Naive thymus-derived CD4-positive, alpha-beta T cell (primary cell): ENCODE measurements at regions not wholly inside any gene's neighbourhood (a gene's known extent, or its start where the extent isn't known, plus 50 kb on each side); places are given as distances from the start of the nearest gene placed in this dataset.

Experiments used
- ATAC-seq: fragments of 150-1000 bp; cut with Tn5 transposase; 2 replicates; pipeline ENCODE4 v1.10.0; 2021; ENCODE audit warnings: mild to moderate bottlenecking, moderate library complexity
- CTCF ChIA-PET: fragments of 350-600 bp; sonication (Branson Sonifier 250); formaldehyde crosslinking; loops from one replicate; lab custom pipeline; 2021; ENCODE audit warnings: antibody characterized with exemption; lab: Charles Lee
- POLR2A ChIA-PET: fragments of 350-600 bp; sonication (Branson Sonifier 250); formaldehyde crosslinking; loops from one replicate; lab custom pipeline; 2021; ENCODE audit warnings: antibody characterized with exemption, inconsistent platforms; lab: Charles Lee
- DNase-seq, 9 donors: peaks; one replicate each; pipeline versions ENCODE4 v3.0.0 to v3.0.0-alpha.2; 2020 to 2022; ENCODE audit warnings: mixed read lengths in 1 of 9
- H3K27ac ChIP-seq: one replicate; pipeline ENCODE4 v1.7.0; 2013; ENCODE audit warnings: mild to moderate bottlenecking, low read depth, low read length, moderate library complexity
- H3K27me3 ChIP-seq, 2 donors: one replicate each; pipeline ENCODE4 v1.7.0; 2013; ENCODE audit warnings: low read length in 2 of 2, mild to moderate bottlenecking in 2 of 2, moderate library complexity in 2 of 2; ENCODE audit not compliant: control insufficient read depth in 2 of 2, insufficient read depth in 2 of 2
- H3K36me3 ChIP-seq, 3 experiments: 1 replicate in 2 of 3; 2 replicates in 1 of 3; pipeline ENCODE4 v1.7.0; 2013; ENCODE audit warnings: low read length in 3 of 3, mild to moderate bottlenecking in 3 of 3, moderate library complexity in 1 of 3; ENCODE audit not compliant: insufficient read depth in 3 of 3, control insufficient read depth in 2 of 3
- H3K4me1 ChIP-seq, 2 donors: one replicate each; pipeline ENCODE4 v1.7.0; 2013; ENCODE audit warnings: low read length in 2 of 2, mild to moderate bottlenecking in 2 of 2, moderate library complexity in 1 of 2; ENCODE audit not compliant: control insufficient read depth in 2 of 2, insufficient read depth in 2 of 2
- H3K4me3 ChIP-seq: 2 replicates; pipeline ENCODE4 v1.7.0; 2013; ENCODE audit warnings: mild to moderate bottlenecking, low read length
- H3K9me3 ChIP-seq, 3 experiments: 1 replicate in 2 of 3; 2 replicates in 1 of 3; pipeline ENCODE4 v1.7.0; 2013; ENCODE audit warnings: low read length in 3 of 3; ENCODE audit not compliant: control insufficient read depth in 2 of 3
- H3K27ac Mint-ChIP-seq, 9 donors: one replicate each; pipeline ENCODE4 v1.8.0; 2020 to 2022; ENCODE audit warnings: mixed read lengths in 9 of 9, mild to moderate bottlenecking in 8 of 9, moderate library complexity in 5 of 9, inconsistent platforms in 2 of 9
- H3K27me3 Mint-ChIP-seq, 5 donors: one replicate each; pipeline ENCODE4 v1.8.0; 2021 to 2022; ENCODE audit warnings: mixed read lengths in 5 of 5, mild to moderate bottlenecking in 1 of 5
- H3K36me3 Mint-ChIP-seq, 5 donors: one replicate each; pipeline ENCODE4 v1.8.0; 2020 to 2022; ENCODE audit warnings: mixed read lengths in 5 of 5, mild to moderate bottlenecking in 3 of 5, inconsistent platforms in 1 of 5
- H3K4me1 Mint-ChIP-seq, 7 donors: one replicate each; pipeline ENCODE4 v1.8.0; 2020 to 2022; ENCODE audit warnings: mixed read lengths in 7 of 7, mild to moderate bottlenecking in 3 of 7, inconsistent platforms in 1 of 7
- H3K4me3 Mint-ChIP-seq, 10 donors: one replicate each; pipeline ENCODE4 v1.8.0; 2020 to 2022; ENCODE audit warnings: mild to moderate bottlenecking in 10 of 10, mixed read lengths in 10 of 10, moderate library complexity in 6 of 10, inconsistent platforms in 2 of 10
- H3K9me3 Mint-ChIP-seq, 11 donors: one replicate each; pipeline ENCODE4 v1.8.0; 2020 to 2022; ENCODE audit warnings: mixed read lengths in 11 of 11, mild to moderate bottlenecking in 4 of 11, inconsistent platforms in 1 of 11, moderate library complexity in 1 of 11
- intact Hi-C, 2 donors: fragments of 100-400 bp; cut with micrococcal nuclease; formaldehyde crosslinking; loops; one replicate each; pipeline ENCODE4 v1.15.1; 2023

DNA sequence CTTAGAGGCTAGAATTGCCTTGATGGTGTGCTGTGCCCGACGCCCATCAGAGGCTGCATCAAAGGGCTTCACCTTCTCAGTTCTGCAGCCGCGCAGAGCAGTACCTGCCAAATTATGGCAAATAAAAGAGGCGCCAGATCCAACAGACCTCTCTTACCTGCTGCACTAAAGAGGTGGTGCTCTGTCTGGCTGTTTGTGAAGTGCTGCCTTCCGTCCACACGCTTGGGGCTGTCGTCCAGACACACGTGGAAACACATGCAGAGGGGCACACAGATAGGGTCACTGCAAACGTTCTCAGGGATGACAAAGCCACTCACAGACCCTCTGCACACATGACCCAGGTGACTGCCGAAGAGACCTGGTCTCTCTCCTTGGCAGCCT, 617.5 kb downstream of the VRK1 start:
- Mint-ChIP-seq H3K9me3 (no peaks in the 10 kb centered on the region), H3K27me3 (peaks cover 0 to 9% (median 4%) of the 10 kb centered on the region in 5 donors), H3K4me1 (peaks cover 0 to 4% (median 4%) of the 10 kb centered on the region in 7 donors), H3K36me3 (no peaks in the 10 kb centered on the region), H3K27ac (no peak overlapping the region), H3K4me3 (no peak overlapping the region)
- no peaks in the 10 kb centered on the region for H3K36me3 ChIP-seq
- no peaks in the 10 kb centered on the region for H3K9me3 ChIP-seq
- peaks cover 0 to 6% of the 10 kb centered on the region in 2 donors for H3K27me3 ChIP-seq
- H3K4me3 ChIP-seq, result no peak overlapping the region
- no peak for ATAC-seq
- H3K27ac ChIP-seq, result no peak overlapping the region
- no peak for DNase-seq
- H3K4me1 ChIP-seq, result peaks cover 0 to 13% of the 10 kb centered on the region in 2 donors
- intact Hi-C loops, result loop anchor here in 1 of 2 donors (5.0 kb wide), 2 partner anchors 37 to 197 kb away; no protein-coding TSS in a partner anchor
- ChIA-PET CTCF (no interaction called here), POLR2A (no interaction called here)

DNA sequence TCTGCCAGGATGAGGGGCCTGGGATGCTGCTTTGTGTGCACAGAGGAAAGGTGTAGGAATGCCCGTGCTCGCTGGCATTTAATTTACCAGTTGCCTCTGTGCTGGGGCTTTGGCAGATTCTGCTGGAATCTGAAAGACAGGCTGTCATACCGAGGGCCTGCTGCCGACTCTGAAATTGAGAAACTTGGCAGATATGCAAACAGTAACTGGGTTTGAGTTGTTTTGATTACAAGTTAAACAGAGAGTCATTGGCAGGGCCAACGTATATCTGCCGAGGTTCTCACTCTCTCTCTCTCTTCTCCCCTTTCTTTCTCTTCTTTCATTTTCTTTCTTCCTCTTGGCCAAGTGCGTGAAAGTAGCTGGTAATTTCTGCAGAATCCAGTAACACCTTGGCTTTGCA, 618.7 kb downstream of the VRK1 start:
- Mint-ChIP-seq H3K4me3 (no peak overlapping the region), H3K4me1 (peaks cover 0 to 4% (median 0%) of the 10 kb centered on the region in 7 donors), H3K27ac (no peak overlapping the region), H3K27me3 (peaks cover 0 to 12% (median 4%) of the 10 kb centered on the region in 5 donors), H3K36me3 (no peaks in the 10 kb centered on the region), H3K9me3 (no peaks in the 10 kb centered on the region)
- ChIA-PET CTCF (interaction anchor here (0.6 to 0.9 kb wide), 2 partner anchors 25 to 1514 kb away, joined by 3 read pairs; no protein-coding TSS in a partner anchor), POLR2A (no interaction called here)
- no peak overlapping the region for H3K4me3 ChIP-seq
- peaks cover 0 to 13% of the 10 kb centered on the region in 2 donors for H3K4me1 ChIP-seq
- no peak overlapping the region for H3K27ac ChIP-seq
- H3K9me3 ChIP-seq, result no peaks in the 10 kb centered on the region
- peaks cover 0 to 6% of the 10 kb centered on the region in 2 donors for H3K27me3 ChIP-seq
- no peaks in the 10 kb centered on the region for H3K36me3 ChIP-seq
- DNase-seq, result no peak
- no peak for ATAC-seq
- intact Hi-C loops, result no loop called here

DNA sequence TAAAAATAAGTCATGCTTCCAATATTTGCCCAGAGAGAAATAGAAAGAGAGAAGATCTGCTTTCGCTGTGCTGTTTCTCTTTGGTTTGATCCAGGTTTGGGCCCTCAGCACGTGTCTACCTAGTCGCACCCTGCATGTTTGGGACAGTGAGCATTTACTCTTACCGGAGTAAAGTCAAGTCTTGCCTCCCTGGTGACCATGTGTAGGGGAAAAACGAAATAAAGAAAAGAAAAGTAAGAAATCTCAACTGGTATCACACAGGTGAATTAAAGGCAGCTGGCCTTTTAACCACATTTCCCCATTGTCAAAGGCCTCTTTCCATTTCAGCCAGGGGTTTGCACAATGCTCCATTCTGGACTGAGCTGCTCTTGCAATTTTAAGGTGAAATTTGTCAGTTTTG, 619.4 kb downstream of the VRK1 start:
- peaks cover 0 to 12% of the 10 kb centered on the region in 2 donors for H3K4me1 ChIP-seq
- peaks cover 0 to 4% (median 0%) of the 10 kb centered on the region in 7 donors for H3K4me1 Mint-ChIP-seq
- no peaks in the 10 kb centered on the region for H3K36me3 ChIP-seq
- DNase-seq (no peak), ATAC-seq (no peak)
- H3K27me3 ChIP-seq, result peaks cover 0 to 4% of the 10 kb centered on the region in 2 donors
- H3K9me3 Mint-ChIP-seq, result no peaks in the 10 kb centered on the region
- H3K36me3 Mint-ChIP-seq, result no peaks in the 10 kb centered on the region
- intact Hi-C loops, result no loop called here
- ChIA-PET CTCF (no interaction called here), POLR2A (interaction anchor here (0.6 kb wide), 1 partner anchor 213 kb away, joined by 3 read pairs; no protein-coding TSS in a partner anchor)
- no peak overlapping the region for H3K27ac ChIP-seq
- H3K4me3 Mint-ChIP-seq, result no peak overlapping the region
- H3K27ac Mint-ChIP-seq, result peak overlapping the region in 1 of 9 donors; percentile 45
- peaks cover 0 to 12% (median 4%) of the 10 kb centered on the region in 5 donors for H3K27me3 Mint-ChIP-seq
- H3K9me3 ChIP-seq, result no peaks in the 10 kb centered on the region
- no peak overlapping the region for H3K4me3 ChIP-seq

DNA sequence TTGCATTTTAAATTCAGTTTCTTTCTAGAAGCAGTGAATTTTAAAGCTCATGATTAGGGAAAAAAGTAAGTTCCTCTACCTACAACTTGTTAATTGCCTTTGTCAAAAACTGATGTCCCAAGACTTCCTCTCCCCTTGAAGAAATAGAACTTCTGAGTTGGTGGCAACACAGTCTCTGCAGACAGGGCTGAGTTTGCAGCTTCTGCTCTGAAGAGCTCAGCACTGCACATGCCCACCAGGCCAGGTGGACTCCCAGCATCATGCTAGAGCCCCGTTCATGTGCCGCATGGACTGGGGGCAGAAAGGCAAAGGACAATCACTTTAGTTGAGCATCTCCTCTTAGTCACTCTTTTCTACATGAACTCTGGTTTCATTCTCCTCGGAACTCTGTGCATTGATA, 620.1 kb downstream of the VRK1 start:
- CTCF ChIA-PET, result no interaction called here
- Mint-ChIP-seq H3K4me1 (peaks cover 0 to 4% (median 0%) of the 10 kb centered on the region in 7 donors), H3K36me3 (no peaks in the 10 kb centered on the region), H3K27me3 (peaks cover 0 to 12% (median 4%) of the 10 kb centered on the region in 5 donors), H3K27ac (no peak overlapping the region), H3K4me3 (no peak overlapping the region), H3K9me3 (no peaks in the 10 kb centered on the region)
- ATAC-seq (no peak), DNase-seq (no peak)
- Histone ChIP-seq H3K36me3 (no peaks in the 10 kb centered on the region), H3K9me3 (no peaks in the 10 kb centered on the region), H3K27me3 (no peaks in the 10 kb centered on the region), H3K4me1 (peaks cover 0 to 6% of the 10 kb centered on the region in 2 donors), H3K4me3 (no peak overlapping the region), H3K27ac (no peak overlapping the region)
- POLR2A ChIA-PET, result no interaction called here
- intact Hi-C loops, result no loop called here

DNA sequence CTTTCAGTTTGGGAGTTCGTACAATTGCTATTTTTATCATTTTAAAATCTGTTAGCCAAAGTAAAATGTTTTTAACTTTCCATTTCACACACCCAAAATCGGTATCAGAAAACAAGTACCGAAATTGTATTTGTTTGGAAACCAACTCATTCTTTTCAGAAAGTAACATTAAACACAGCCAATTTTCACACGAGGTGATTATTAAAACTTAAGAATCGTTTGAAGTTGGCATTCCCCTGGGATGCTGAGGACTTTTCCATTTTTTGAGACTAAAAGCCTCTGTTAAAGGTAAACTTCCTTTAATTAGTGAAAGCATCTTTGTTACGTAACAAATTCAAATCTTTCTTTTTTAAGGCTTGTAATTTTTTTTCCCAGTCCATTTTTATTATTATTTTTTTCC, 623.0 kb downstream of the VRK1 start:
- Mint-ChIP-seq H3K4me3 (no peak overlapping the region), H3K4me1 (peaks cover 0 to 4% (median 0%) of the 10 kb centered on the region in 7 donors), H3K27ac (no peak overlapping the region), H3K36me3 (no peaks in the 10 kb centered on the region), H3K27me3 (peaks cover 0 to 13% (median 0%) of the 10 kb centered on the region in 5 donors), H3K9me3 (peaks cover 0 to 2% (median 0%) of the 10 kb centered on the region in 11 donors)
- no peak overlapping the region for H3K4me3 ChIP-seq
- CTCF ChIA-PET, result no interaction called here
- H3K27me3 ChIP-seq, result no peaks in the 10 kb centered on the region
- no peaks in the 10 kb centered on the region for H3K36me3 ChIP-seq
- H3K4me1 ChIP-seq, result no peaks in the 10 kb centered on the region
- intact Hi-C loops, result no loop called here
- DNase-seq (no peak), ATAC-seq (no peak)
- POLR2A ChIA-PET, result no interaction called here
- no peaks in the 10 kb centered on the region for H3K9me3 ChIP-seq
- no peak overlapping the region for H3K27ac ChIP-seq

DNA sequence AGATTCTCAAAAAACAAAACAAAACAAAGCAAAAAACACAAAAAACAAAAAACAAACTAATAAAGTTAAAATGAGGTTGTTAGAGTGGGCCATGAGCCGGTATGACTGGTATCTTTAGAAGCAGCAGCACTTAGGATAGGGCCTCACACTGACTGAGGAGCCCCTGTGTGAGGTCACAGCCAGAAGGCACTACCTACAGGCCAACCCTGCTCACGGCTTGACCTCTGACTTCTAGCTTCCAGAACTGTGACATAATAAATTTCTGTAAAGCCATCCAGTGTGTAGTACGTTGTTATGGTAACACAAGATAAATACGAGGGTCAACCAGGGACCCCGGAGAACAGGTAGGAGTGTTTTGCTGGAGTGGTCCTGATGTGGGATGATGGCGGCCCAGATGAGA, 629.6 kb downstream of the VRK1 start:
- Histone ChIP-seq H3K27ac (no peak overlapping the region), H3K4me1 (no peaks in the 10 kb centered on the region), H3K9me3 (no peaks in the 10 kb centered on the region), H3K36me3 (no peaks in the 10 kb centered on the region), H3K4me3 (no peak overlapping the region), H3K27me3 (no peaks in the 10 kb centered on the region)
- Mint-ChIP-seq H3K4me1 (peaks cover 0 to 4% (median 0%) of the 10 kb centered on the region in 7 donors), H3K36me3 (peaks cover 0 to 7% (median 0%) of the 10 kb centered on the region in 5 donors), H3K27ac (peak overlapping the region in 1 of 9 donors; percentile 41), H3K9me3 (peaks cover 0 to 5% (median 0%) of the 10 kb centered on the region in 11 donors), H3K4me3 (no peak overlapping the region), H3K27me3 (peaks cover 0 to 11% (median 0%) of the 10 kb centered on the region in 5 donors)
- CTCF ChIA-PET, result no interaction called here
- DNase-seq (no peak), ATAC-seq (no peak)
- intact Hi-C loops, result no loop called here
- POLR2A ChIA-PET, result no interaction called here

DNA sequence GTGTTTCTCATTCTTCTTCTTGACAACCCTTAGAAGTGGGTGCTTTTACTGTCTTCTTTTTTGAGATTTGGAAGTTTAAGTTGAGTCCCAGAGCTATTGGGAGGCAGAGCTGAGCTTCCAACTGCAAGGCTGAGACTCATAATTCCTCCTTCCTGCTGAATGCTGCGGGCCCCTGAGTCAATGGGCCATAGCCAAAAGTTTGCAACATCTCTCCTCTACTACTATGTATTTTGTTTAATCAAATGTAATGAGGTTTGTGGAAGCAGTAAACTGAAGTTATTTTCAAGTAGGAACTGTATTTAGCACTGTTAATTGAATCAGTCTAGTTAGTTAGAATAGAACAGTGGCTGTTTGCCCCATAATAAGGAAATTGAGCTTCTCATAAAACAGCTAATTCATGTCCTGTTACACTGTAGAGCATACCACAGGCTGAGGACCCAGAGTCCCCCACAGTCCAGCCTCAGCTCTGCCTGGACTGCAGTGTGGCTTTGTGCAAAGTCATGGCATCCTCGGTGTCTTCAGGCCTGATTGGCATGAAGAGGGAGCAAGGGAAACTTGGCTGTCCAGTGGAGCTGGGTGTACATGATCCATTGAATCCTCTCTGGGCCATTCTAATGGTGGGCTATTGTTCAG, 631.7 kb downstream of the VRK1 start:
- Histone ChIP-seq H3K4me3 (no peak overlapping the region), H3K36me3 (no peaks in the 10 kb centered on the region), H3K27ac (no peak overlapping the region), H3K9me3 (no peaks in the 10 kb centered on the region), H3K27me3 (no peaks in the 10 kb centered on the region), H3K4me1 (peaks cover 0 to 5% of the 10 kb centered on the region in 2 donors)
- ATAC-seq (no peak), DNase-seq (no peak)
- H3K27ac Mint-ChIP-seq, result no peak overlapping the region
- POLR2A ChIA-PET, result no interaction called here
- H3K9me3 Mint-ChIP-seq, result peaks cover 0 to 7% (median 0%) of the 10 kb centered on the region in 11 donors
- H3K27me3 Mint-ChIP-seq, result peaks cover 0 to 4% (median 0%) of the 10 kb centered on the region in 5 donors
- intact Hi-C loops, result no loop called here
- no peak overlapping the region for H3K4me3 Mint-ChIP-seq
- peaks cover 0 to 11% (median 0%) of the 10 kb centered on the region in 7 donors for H3K4me1 Mint-ChIP-seq
- CTCF ChIA-PET, result no interaction called here
- peaks cover 0 to 7% (median 0%) of the 10 kb centered on the region in 5 donors for H3K36me3 Mint-ChIP-seq
